ENCODE measurements at regions not wholly inside any gene's neighbourhood (a gene's known extent, or its start where the extent isn't known, plus 50 kb on each side); places are given as distances from the start of the nearest gene placed in this dataset.
"Not testable (repeated sequence)": the region's sequence is repeated elsewhere in the genome, so short reads cannot be mapped to it uniquely, and the experiment has no call there.

DNA sequence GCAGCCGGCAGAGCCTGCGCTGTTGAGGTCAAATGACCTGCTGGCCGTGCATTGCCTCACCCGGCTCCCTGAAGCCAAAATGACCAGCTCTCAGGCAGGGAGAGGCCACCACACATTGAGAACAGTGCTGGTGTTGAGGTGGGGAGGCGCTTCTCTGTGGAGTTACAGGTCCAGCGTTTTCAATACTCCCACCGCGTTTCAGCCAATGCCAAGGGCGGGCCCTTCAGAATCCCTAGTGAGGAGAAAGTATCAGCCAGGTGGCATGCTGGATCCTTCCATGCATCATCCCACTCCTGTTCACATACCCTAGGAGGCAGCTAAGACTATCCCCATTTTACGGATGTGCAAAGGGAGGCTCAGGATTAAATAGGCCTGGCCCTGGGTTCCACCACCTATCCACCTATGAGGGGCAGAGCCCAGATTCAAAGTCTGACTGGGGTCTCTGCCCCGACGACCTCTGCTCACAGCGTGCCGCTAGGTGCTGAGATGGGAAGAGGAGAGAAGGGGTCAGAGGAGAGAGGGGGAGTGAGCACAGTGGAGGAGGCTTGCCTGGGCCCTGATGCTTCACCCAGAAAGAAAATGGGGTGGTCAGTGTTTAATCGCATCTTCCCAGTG is 137.6 kb upstream of the ID2 start:
- no peak for DNase-seq

DNA sequence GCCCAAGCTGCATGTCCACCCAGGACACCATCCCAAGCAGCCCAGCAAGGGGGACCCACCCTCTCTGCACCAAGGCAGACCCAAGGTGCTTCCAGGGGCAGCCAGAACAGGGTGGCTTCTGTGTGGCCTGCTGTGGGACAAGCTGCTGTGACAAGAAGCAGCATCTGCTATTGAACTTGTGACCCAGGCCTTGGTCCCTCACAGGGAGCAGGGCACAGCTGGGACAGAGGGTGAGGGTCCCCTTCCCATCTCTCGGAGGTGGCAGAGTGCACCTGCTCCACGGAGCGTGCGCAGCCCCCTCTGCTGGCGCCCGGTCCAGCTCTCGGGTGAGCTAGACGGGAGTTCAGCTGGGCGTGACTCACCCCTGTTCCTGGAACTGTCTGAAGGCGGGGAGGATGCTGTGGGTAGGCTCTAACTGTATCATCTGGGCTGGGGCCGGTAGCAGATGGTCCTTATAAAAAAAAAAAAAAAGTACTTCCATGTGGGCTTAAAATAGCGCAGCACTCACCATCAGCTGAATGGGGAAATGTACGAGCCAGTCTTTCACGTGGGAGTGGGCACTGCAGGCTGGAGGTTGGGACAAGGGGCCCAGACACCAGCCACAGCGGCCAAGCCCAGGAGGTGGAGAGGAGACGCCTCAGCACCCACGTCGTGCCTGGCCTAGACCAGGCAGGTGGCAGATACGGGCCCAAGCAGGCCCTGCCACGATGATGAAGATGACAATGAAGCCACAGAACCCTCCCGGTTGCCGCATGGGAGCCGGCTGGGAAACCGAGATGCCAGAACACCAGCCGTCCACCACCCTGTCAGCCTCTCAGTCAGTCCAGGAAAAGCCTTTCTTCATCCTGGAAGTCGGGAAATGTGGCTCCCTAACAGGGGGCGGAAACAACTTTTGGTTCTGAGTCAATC is 136.8 kb upstream of the ID2 start:
- DNase-seq: peak; percentile 83

DNA sequence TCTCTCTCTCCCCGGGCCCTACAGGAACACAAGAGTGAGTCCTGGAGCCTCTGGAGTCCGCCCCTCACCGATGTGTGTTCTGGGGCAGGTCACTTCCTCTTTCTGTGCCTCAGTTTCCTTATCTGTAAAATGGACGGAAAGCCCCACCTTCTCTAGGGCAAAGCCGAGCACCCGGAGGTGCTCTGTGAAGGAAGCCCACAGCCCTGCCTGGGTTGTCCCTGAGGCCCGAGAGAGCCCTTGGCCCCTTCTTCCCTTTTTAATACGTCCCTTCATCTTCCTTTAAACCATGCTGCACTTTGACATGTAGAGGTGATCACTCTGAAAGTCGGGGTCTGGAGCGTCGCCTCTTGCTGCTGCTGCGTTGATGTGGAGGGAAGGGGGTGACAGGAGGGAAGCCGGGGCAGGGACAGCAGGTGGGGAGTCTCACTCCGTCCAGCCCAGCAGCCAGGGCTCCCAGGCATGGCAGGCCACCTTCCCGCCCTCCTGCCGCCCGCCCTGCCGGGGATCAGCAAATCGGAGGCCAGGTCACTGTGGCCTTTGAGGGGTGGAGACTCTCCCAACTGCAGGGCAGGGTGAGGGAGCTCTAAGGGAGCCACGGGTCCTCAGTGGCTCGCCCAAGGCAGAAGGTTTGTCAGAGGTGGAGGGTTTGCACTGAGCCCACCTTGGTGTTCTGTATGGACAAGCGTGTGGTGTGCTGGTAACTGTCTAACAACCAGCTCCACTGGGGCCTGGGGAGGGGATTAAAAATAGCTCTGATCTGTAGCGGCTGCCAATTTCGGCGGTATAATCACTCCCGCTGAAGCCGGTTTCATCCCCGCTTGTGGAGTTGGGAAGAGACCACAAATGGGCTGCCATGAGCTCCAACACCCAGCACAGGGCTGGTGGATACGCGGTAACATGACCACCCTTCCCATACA is 135.9 kb upstream of the ID2 start:
- DNase-seq: no peak

- no peak for DNase-seq
Measured at GRCh38 chr2:8546612-8547283, 135.1 kb upstream of the ID2 start.

DNA sequence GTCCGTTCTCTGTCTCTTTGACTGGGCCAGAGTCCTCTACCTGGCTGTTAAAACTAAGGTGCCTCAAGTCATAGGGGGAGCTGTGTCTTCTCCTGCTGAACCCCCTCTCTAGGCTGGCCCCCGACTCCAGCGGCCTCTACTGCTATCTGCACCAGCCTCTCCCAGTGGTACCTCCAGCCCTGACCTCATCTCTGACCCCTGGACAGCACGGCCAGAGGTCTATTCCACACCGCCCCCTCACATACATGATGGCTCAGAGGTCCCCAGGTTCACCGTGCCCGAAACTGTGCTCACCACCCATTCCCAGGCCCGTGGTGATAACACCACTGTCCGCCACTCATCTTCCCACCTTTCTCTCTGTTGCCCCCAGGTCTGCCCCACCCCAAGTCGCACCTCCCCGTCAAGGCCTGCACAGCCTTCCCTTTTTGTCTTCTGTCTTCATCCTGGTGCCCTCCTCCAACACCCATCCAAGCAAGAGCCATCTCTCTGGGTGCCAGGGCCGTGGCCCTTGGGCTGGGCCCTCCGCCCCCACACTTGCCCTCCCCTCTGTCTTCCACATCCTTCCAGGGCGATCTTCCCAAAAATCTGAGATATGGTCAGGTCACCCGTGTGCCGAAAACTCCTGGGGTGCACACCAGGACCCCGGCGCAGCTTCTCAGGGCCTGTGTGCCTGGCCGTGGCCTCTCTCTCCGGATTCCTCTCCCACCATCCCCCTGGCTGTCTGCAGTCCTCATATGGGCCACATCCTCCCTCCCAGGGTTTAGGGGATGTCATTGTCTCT is 134.4 kb upstream of the ID2 start:
- no peak for DNase-seq

DNA sequence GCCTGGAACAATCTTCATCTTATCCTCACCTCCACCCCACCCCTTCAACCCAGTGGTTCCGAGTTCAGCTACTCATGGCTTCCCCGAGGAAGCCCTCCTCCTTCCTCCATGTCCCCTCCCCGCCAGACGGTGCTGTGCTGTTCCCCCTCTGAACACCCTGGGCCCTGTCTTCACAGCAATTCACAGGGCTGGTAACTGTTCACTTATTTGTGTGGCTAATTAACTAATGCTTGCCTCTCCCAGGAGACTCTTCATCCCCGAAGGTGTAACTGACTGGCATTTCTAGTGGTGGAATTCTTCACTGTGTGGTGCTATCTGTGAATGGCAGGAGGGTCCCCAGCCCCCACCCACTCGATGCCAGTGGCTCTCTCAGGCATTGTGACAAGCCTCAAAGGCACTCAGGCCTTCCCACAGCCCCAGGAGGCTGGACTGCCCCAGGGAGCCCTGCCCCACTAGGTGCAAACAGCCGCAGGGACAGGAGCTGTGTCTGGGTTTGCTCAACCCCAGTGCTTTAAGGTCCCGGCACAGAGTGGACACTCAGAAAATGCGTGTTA is 133.7 kb upstream of the ID2 start:
- no peak for DNase-seq

- no peak for DNase-seq
Measured at GRCh38 chr2:8548619-8549150, 133.2 kb upstream of the ID2 start.

DNA sequence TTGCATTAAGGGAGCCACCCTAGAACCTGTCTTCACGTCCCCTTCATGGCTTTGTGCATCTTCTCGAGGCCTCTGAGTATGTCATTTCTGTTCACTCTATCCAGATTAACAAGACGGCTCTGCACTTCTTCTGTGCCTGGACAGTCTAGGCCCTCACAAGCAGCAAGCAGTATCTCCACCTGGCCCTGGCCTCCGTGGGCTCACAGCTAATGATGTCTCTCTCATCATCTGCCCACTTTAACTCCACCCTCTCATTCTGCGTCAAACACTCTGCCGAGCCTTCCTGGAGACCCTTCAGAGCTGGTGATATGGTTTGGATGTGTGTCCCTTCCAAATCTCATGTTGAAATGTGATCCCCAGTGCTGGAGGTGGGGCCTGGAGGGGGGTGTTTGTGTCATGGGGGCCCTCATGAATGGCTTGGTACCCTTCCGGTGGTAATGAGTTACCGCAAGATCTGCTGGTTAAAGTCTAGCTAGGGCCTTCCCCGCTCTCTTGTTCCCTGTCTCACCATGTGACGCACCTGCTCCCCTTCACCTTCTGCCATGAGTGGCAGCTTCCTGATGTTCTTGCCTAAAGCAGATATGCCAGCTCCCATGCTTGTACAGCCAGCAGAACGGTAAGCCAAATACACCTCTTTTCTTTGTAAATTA is 132.5 kb upstream of the ID2 start:
- DNase-seq: no peak

DNA sequence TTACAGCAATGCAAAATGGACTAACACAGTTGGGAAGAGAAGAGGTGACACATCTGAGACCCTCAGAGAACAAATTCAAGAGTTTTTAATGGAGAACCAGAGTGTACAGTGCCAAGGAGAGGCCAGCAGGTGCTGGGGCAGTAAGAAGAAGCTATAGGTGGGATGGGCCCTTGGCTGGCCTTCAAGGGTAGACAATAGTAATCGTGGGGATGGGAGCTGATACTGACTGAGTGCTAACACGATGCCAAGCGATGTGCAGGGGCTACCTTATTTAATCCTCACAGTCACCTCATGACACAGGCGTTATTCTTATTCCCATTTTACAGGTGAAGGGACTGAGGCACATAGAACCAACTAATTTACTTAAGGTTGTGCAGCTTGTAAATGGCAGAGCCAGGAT is 131.9 kb upstream of the ID2 start:
- no peak for DNase-seq

GRCh38 chr2:8550481-8550880 is 131.4 kb upstream of the ID2 start:
- no peak for DNase-seq

- no peak for DNase-seq
Measured at GRCh38 chr2:8550937-8551621, 130.8 kb upstream of the ID2 start.

DNA sequence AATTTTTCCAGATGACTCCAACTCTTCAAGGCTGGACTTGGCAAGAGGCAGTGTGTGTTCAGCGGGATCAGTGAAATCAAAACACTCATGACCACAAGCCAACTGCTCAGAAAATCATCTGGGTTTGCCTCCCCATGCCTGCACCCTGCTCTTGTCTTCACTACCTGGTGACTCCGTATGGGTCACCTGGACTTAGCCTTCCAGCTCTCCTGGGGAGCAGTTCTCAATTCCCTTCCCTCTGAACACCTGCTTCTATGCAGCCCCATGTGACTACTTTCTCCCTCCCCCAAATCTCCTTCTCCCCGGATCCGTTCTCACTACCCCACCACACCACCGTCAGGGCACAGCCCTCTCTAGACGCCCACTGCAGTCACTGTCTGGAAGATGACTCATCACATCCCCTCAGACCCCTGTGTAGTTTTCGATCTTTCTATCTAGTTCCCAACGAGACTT is 130.2 kb upstream of the ID2 start:
- DNase-seq: no peak

DNA sequence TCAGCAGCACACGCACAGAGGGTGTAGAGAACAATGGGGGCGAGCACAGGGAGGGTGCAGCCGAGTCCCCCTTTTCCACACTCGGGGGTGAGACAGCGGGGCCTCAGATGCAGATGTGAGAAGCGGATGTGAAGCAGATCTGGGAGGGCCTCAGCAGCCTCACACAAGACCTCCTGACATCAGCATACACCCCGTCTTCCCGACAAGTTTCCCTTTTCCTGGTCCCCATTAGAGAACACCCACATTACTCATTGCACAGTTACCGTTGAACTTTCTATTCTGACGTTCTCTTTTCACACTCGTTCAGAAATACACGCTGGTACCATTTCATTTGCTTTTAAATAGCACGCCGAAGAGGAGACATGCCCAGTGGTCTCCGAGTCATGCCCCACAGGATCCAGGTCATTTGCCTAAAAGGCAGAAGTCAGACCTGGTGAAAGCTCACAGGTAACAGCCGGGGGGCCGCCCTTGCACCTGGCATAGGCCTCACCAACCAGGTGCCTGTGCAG is 129.5 kb upstream of the ID2 start:
- no peak for DNase-seq

DNA sequence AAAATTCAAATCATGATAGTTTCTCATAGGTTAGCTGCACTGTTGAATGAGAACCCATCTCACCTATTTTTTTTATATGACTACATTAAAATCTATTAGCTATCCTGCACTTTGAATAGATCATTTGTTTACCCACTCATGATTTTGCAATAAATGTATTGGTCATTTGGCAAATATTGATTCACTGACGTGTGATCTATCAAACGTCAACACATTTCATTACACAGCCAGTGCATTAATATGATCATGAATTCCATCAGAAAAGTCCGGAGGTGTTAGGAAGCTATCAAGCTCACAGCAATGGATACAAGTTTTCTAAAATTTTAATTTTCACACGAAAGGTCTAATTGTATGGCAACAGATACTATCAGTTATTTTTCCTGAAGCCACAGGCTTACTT is 128.2 kb upstream of the ID2 start:
- DNase-seq: no peak

DNA sequence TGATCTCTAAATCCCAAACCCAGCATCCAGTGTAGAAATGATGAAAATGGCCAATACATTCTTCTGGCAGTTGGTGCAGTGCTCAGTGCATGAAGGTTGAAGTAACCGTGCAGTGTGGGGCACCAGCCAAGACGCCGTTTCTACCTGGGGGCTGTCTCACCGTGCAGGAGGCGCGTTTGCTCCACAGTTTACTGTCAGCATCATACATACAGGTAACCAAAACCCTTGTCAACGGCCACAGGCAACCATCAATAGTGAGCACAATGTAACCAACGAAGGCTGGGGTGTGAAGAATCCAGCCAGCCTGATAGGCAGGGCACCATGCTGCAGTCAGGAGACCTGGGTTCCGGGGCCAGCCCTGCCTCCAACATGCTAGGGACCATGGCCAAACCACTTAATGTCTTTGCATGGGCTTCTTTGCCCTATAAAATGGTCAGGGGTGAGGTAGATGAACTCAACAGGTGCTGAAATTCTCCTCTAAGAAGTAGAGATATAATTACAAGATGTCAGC is 127.5 kb upstream of the ID2 start:
- no peak for DNase-seq

- DNase-seq: no peak
Measured at GRCh38 chr2:8555543-8555942, 126.3 kb upstream of the ID2 start.

DNA sequence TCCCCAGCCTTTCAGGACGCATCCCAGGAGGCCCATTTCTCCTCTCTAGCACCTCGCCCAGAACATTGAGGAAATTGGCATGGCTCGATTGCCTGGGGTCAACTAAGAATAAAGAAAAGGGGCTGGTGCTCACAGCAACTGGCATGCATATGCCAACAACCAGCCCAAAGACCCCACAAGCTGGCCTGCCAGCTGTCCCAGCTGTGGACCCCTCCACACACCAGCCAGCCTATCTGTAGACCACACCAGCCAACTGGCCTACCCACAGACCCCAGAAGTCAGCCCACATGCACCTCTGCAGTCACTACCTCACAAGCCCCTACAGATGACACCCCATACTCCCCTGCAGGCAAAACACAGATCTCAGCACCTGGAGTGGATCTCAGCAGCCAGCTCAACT is 123.8 kb upstream of the ID2 start:
- DNase-seq: no peak

DNA sequence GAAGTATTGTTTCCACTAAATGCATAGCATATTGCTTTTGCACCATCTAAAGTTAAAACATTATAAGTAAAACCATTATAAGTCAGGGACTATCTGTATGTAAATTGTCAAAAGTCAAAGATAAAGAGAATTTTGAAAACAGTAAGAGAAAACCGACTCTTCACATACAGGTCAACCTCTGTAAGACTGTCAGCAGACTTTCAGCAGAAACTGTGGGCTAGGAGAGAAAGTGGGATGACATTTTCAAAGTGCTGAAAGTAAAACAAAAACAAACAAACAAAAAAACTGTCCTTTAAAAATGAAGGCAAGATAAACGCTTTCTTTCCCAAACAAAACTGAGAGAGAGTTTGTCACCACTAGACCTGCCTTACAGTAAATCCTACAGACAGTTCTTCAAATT is 122.9 kb upstream of the ID2 start:
- DNase-seq: no peak

DNA sequence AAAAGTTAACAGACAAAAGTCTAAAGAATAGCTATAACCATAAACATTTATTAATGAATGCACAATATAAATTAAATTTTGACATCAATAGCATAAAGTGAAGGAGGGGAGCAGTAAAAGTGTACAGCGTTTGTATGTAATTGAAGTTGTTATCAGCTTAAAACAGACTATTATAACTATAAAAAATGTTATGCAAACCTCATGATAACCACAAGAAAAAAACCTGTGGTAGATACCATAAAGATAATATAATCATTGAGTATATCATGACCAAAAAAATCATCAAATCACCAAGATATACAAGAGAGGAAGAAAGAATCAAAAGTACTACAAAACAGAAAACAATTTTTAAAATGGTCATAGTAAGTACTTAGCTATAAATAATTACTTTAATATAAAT is 122.1 kb upstream of the ID2 start:
- DNase-seq: no peak

- DNase-seq: not testable (repeated sequence)
Measured at GRCh38 chr2:8561692-8562091, 120.2 kb upstream of the ID2 start.
